ENCODE measurements at regions not wholly inside any gene's neighbourhood (a gene's known extent, or its start where the extent isn't known, plus 50 kb on each side); places are given as distances from the start of the nearest gene placed in this dataset.

DNA sequence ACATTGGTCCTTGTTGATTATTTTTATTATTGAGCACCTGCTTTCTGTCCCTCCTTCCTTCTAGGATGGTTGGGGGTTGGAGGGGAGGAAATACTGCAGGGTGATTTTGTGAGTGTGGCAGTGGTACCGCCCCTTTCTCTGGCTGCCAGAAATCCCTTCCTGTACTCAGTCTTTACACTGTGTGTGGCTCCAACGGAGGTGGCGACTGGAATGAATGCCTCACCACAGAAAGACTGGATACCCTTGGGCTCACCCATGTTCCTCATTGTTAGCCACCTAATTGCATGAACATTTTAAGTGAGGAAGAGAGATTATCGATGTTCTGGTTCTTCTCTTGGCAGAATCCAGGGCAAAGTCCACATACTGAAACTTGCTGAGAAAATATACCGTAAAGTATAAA is 272.0 kb upstream of the E2F7 start:
- TF ChIP-seq, protein P1, sequence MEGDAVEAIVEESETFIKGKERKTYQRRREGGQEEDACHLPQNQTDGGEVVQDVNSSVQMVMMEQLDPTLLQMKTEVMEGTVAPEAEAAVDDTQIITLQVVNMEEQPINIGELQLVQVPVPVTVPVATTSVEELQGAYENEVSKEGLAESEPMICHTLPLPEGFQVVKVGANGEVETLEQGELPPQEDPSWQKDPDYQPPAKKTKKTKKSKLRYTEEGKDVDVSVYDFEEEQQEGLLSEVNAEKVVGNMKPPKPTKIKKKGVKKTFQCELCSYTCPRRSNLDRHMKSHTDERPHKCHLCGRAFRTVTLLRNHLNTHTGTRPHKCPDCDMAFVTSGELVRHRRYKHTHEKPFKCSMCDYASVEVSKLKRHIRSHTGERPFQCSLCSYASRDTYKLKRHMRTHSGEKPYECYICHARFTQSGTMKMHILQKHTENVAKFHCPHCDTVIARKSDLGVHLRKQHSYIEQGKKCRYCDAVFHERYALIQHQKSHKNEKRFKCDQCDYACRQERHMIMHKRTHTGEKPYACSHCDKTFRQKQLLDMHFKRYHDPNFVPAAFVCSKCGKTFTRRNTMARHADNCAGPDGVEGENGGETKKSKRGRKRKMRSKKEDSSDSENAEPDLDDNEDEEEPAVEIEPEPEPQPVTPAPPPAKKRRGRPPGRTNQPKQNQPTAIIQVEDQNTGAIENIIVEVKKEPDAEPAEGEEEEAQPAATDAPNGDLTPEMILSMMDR (IDR thresholded peaks at IDR 0.05; ENCODE audit: low read depth, low read length) = no peak
- no peak for TF ChIP-seq MYC (IDR thresholded peaks at IDR 0.05; ENCODE audit: low read depth, low read length)
- TF ChIP-seq MAX (IDR thresholded peaks at IDR 0.05; ENCODE audit: low read depth, low read length) = no peak
- TF ChIP-seq POLR2A (IDR thresholded peaks at IDR 0.05; ENCODE audit: extremely low read depth, insufficient read length) = no peak
